ENCODE measurements at regions not wholly inside any gene's neighbourhood (a gene's known extent, or its start where the extent isn't known, plus 50 kb on each side); places are given as distances from the start of the nearest gene placed in this dataset.

- TF ChIP-seq CTCF (IDR thresholded peaks at IDR 0.05) (no peak), POLR2AphosphoS5 (IDR thresholded peaks at IDR 0.05) (no peak), EP300 (IDR thresholded peaks at IDR 0.05) (no peak), POLR2A (IDR thresholded peaks at IDR 0.05; ENCODE audit: low read depth) (no peak)
Observed at GRCh38 chr3:96000966-96001365, 813.4 kb upstream of the EPHA6 start.
